CD4-positive, alpha-beta T cell treated with Interleukin-6 at 100 ng/mL for 8 hours (primary cell): ENCODE measurements at regions not wholly inside any gene's neighbourhood (a gene's known extent, or its start where the extent isn't known, plus 50 kb on each side); places are given as distances from the start of the nearest gene placed in this dataset.
"Not testable (repeated sequence)": the region's sequence is repeated elsewhere in the genome, so short reads cannot be mapped to it uniquely, and the experiment has no call there.

Source experiments
- DNase-seq: peaks from one replicate; pipeline ENCODE4 v3.0.0-alpha.2; 2020; ENCODE audit warnings: mixed read lengths, low spot score

- DNase-seq, result no peak
Measured at GRCh38 chrX:39047174-39047573, 245.9 kb downstream of the MID1IP1 start.

- DNase-seq, result no peak
Measured at GRCh38 chrX:39049975-39050374, 248.7 kb downstream of the MID1IP1 start.

GRCh38 chrX:39050427-39050826 lies 249.2 kb downstream of the MID1IP1 start:
- DNase-seq, result no peak

GRCh38 chrX:39052751-39053150 lies 251.5 kb downstream of the MID1IP1 start:
- no peak for DNase-seq

DNA sequence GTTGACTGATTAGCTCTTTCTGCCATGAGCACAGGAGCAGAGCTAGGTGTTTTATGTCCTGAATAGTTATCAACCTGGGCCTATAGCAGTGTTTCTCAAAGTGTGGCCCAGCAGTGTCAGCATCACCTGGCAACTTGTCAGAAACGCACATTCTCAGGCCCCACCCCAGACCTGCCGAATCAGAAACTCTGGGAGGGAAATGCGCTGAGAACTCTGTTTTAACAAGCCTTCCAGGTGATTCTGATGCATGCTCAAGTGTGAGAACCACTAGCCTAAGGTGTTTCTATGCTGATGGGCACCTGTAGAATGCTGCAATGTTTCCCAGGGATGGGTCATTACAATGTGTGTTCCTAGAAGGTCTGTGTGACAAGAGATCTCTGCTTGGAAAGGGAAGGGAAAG lies 257.5 kb downstream of the MID1IP1 start:
- no peak for DNase-seq

DNA sequence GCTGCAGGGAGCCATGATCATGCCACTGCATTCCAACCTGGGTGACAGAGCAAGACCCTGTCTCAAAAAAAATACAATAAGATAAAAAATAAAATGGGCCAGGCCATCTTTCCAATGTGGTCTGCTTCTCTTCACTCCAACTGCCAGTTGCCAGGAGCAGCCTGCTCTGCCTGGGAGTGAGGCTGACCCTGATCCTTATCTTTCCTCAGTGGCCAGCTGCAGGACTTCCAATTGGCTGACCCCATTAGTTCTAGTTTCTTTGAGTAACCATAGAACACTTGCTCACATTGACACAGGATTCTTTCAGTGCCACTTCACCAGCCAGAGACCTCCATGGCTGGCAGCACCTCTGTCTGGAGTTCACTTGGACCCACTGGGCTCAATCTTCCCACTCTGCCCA lies 258.6 kb downstream of the MID1IP1 start:
- DNase-seq, result no peak

GRCh38 chrX:39063037-39063436 lies 261.8 kb downstream of the MID1IP1 start:
- DNase-seq, result no peak

GRCh38 chrX:39063702-39064101 lies 262.4 kb downstream of the MID1IP1 start:
- no peak for DNase-seq

DNA sequence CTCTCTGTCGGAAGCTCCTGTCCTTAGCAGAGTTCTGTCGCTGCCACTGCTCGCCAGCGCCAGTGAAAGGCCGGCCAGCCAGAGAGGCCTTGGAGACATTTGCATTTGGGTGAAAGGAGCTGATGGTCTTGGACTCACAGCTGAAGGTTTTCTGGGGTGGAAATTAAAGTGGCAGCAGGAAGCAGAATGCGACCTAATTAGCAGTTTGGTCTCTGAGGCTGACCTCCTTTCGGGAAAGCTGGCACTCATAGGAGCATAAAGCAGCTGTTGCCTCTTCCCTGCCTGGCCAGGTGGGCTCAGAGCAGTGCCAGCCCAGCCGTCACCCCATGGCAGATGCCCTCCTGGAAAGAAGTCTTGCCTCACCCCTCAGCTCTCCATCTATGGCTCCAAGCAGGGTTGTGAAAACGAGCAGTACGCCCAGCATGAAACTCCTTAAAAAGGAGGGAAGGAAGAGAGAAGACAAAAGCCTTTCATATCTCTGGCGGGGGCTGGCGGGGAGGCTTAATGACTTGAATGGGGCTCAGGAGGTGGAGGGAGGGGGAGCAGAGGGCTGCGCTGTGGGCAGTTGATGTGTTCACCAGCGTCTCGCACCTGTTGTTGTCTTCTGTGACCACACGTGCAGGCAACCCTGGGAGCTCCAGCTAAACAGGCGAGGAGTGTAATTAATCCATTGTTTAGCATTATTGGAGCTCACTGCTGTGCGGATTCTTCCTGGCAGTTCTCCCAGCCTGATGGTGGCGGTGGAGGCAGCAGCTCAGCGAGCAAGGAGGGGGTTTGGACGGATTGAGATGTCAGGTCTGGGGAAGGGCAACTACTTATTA lies 264.0 kb downstream of the MID1IP1 start:
- no peak for DNase-seq

DNA sequence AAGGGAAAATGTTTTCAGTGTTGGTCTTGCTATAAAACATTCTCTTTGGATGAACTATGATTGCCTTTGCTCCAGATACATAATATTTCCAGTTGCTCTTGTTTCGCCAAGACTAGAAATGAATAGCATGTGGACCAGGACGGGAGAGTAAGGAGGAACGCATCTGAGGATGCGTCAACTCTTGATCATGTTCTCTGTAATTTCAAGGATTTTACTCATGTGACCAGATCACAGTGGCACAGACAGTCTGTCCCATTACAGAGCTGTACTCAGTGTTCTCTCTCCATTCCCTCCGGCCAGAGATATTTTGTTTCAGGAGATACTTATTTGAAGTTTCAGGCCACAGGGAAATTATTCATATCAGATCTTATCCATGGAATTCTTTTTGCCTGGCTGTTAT lies 266.6 kb downstream of the MID1IP1 start:
- no peak for DNase-seq

DNA sequence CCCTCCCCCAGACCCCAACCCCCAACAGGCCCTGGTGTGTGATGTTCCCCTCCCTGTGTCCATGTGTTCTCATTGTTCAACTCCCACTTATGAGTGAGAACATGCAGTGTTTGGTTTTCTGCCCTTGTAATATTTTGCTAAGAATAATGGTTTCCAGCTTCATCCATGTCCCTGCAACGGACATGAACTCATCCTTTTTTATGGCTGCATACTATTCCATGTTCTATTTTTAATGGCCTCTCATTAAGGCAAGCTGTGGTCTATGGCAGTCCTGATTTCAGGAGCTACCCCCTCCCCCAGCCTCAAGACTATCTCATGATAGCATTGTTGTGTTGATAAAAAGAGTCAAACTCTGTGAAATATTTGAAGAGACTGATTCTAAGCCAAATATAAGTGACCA lies 267.4 kb downstream of the MID1IP1 start:
- DNase-seq, result not testable (repeated sequence)

DNA sequence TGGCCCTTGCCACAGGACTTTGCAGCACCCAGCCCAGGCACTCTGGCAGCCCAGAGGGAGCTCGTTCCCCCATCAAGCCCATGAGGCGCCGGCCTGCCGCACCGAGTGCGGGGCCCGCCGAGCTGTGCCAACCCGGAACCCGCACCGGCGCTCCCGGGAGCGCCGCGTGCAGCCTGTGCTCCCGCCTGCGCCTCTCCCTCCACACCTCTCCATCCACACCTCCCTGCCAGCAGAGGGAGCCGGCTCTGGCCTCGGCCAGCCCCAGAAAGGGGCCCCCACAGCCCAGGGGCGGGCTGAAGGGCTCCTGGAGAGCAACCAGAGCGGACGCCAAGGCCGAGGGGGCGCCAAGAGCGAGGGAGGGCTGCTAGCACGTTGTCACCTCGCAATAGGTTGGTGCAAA lies 268.8 kb downstream of the MID1IP1 start:
- DNase-seq, result no peak

DNA sequence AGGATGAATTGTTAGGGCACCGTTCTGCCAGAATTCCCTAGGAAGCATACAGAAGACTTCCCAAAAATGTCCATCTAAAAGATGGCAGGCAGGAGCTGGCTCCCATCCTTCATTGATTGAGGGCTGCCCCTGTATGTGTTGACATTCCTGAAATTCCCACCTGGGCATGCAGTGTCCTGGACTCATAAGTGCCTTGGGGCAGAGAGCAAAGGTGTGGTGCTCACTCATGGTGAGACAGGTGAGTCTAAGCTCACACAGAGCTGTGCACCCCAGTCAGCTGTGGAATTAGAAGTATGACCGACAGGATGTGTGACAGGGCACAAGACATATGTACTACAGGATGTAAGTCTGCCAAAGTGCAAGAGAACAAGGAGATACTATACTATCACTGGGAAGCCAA lies 271.9 kb downstream of the MID1IP1 start:
- no peak for DNase-seq

- DNase-seq, result no peak
Measured at GRCh38 chrX:39096599-39096998, 295.3 kb downstream of the MID1IP1 start.

DNA sequence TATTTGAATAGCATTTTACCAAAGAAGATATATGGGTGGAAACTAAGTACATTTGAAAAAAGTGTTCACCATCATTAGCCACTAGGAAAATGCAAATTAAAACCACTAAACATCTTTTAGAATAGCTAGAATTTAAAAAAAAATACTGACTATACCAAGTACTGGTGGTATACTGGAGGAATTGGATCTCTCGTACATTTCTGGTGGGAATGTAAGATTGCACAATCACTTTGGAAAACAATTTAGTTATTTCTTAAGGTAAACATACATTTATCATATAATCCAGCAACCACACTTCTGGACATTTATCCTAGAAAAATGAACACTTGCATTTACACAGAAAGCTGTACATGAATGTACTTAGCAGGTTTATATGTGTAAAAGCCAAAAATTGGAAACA lies 303.5 kb downstream of the MID1IP1 start:
- DNase-seq, result no peak

GRCh38 chrX:39112143-39112542 lies 310.9 kb downstream of the MID1IP1 start:
- no peak for DNase-seq

DNA sequence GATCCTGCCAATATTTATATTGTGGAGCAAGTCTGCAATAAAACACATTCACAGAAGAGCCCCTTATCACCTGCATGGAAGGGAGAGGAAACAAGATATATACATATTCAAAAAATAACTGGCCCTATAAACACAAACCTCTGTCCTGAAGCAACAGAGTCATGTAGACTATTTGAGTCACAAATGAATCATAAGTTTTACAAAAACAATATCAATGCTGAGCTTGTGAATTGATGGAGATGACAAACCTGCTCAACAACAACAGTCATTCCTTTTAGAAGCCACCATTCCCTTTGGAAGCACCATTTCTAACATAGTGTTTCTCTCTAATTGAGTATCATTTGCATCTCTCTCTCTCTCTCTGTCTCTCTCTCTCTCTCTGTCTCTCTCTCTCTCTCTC lies 313.9 kb downstream of the MID1IP1 start:
- DNase-seq, result no peak

DNA sequence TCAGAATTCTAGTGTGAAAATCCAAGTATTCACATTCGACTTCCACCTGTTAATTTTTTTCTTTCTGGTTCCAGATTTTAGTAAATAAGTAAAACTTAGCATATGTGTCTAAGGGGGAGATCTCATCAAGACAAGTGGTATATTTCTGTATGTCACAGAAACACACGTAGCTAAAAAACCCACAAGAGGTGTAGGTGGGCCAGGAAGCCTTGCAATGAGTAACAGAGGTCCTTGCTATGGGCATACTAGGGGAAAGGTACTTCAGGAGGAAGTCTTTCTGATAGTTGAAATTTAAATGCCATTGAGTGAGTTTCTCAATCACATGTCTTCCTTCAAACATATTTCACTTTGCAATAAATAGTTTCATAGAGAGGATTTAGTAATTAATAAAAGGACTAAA lies 315.8 kb downstream of the MID1IP1 start:
- no peak for DNase-seq

- DNase-seq, result no peak
Measured at GRCh38 chrX:39121903-39122302, 320.6 kb downstream of the MID1IP1 start.

- DNase-seq, result no peak
Measured at GRCh38 chrX:39125834-39126233, 324.6 kb downstream of the MID1IP1 start.

DNA sequence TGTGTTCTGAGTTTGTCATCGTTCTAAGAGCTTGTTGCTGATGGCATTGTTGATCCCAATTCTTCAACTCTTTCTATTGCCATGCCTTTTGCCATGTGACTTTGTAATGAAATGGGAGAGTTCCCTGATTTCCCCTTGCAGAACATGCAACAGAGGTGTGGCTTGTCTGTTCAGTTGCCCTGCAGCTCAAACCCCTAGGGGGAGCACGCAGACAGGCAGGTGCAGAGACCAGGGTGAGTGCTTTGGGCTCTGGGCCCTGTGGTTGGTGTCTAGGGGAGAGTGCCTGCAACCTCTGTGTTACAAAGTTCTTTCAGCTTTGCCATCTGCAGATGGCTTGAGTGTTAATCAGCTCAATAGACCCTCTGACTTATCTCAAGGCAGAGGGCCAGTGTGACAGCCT lies 332.7 kb downstream of the MID1IP1 start:
- peak; percentile 3 for DNase-seq

DNA sequence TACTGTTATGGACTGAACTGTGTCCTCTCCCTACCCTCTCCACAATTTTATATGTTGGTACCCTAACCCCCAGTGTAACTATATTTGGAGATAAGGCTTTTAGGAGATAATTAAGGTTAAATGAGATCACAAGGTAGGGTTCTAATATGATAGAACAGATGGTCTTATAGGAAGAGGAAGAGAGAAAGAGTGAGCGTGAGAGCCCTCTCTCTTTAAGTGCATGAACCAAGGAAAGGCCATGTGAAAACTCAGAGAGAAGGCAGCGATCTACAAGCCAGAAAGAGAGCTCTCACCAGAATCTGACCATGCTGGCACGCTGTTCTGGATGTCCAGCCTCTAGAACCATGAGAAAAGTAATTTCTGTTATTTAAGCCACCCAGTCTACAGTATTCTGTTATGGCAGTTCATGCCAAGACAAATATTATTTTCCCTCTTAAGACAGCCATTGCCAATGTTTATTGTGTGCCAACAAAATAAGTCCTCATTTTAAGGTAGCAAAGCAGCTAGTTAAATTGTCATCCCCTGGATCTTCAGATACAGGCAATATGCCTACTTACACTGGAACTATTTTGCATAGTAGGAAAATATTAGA lies 336.2 kb downstream of the MID1IP1 start:
- DNase-seq, result no peak

- DNase-seq, result no peak
Measured at GRCh38 chrX:39140581-39140980, 339.3 kb downstream of the MID1IP1 start.

- DNase-seq, result no peak
Measured at GRCh38 chrX:39144323-39144722, 343.1 kb downstream of the MID1IP1 start.
